BE2C (cell line): ENCODE measurements at regions not wholly inside any gene's neighbourhood (a gene's known extent, or its start where the extent isn't known, plus 50 kb on each side); places are given as distances from the start of the nearest gene placed in this dataset.

Source experiments
- DNase-seq: peaks from one replicate; pipeline ENCODE4 v3.0.0-alpha.2; 2020
- H3K27me3 ChIP-seq: fragments of 250-450 bp; sonication (Bioruptor Pico); 2 replicates; pipeline ENCODE4 v1.5.1; 2020; ENCODE audit warnings: mild to moderate bottlenecking
- H3K36me3 ChIP-seq: fragments of 250-450 bp; sonication (Bioruptor Pico); 2 replicates; pipeline ENCODE4 v1.5.1; 2020; ENCODE audit warnings: mild to moderate bottlenecking
- H3K4me1 ChIP-seq: fragments of 250-450 bp; sonication (Bioruptor Pico); 2 replicates; pipeline ENCODE4 v1.5.1; 2020
- H3K4me3 ChIP-seq: 2 replicates; pipeline ENCODE4 v1.5.1; 2011; ENCODE audit warnings: low read depth, low read length
- H3K9me3 ChIP-seq: fragments of 250-450 bp; sonication (Bioruptor Pico); 2 replicates; pipeline ENCODE4 v1.5.1; 2020
- CTCF ChIP-seq: IDR thresholded peaks from 2 replicates; pipeline ENCODE4 v1.5.1; 2012; ENCODE audit warnings: mild to moderate bottlenecking, low read depth, low read length

- no peaks in the 10 kb centered on the region for H3K36me3 ChIP-seq
- DNase-seq = no peak
- TF ChIP-seq CTCF = no peak
- H3K9me3 ChIP-seq = no peaks in the 10 kb centered on the region
- no peaks in the 10 kb centered on the region for H3K4me1 ChIP-seq
- H3K4me3 ChIP-seq = no peak overlapping the region
- no peaks in the 10 kb centered on the region; the same call in 1 of the 2 replicates for H3K27me3 ChIP-seq
Measured at GRCh38 chr5:61679562-61679961, 347.5 kb downstream of the ZSWIM6 start.

- no peaks in the 10 kb centered on the region for H3K4me1 ChIP-seq
- no peak overlapping the region for H3K4me3 ChIP-seq
- no peaks in the 10 kb centered on the region for H3K36me3 ChIP-seq
- no peaks in the 10 kb centered on the region for H3K9me3 ChIP-seq
- no peak for TF ChIP-seq CTCF
- no peaks in the 10 kb centered on the region; the same call in 1 of the 2 replicates for H3K27me3 ChIP-seq
- DNase-seq = no peak
Measured at GRCh38 chr5:61680247-61680646, 348.2 kb downstream of the ZSWIM6 start.

GRCh38 chr5:61683148-61683547 lies 351.1 kb downstream of the ZSWIM6 start:
- no peak for TF ChIP-seq CTCF
- H3K4me3 ChIP-seq = no peak overlapping the region
- no peaks in the 10 kb centered on the region for H3K9me3 ChIP-seq

GRCh38 chr5:61683926-61684325 lies 351.9 kb downstream of the ZSWIM6 start:
- no peaks in the 10 kb centered on the region for H3K4me1 ChIP-seq
- peaks cover 1% of the 10 kb centered on the region for H3K27me3 ChIP-seq
- no peaks in the 10 kb centered on the region for H3K9me3 ChIP-seq
- no peak for TF ChIP-seq CTCF
- no peaks in the 10 kb centered on the region for H3K36me3 ChIP-seq
- no peak for DNase-seq
- no peak overlapping the region for H3K4me3 ChIP-seq

More at GRCh38 chr5:61683148-61683547, 351.1 kb downstream of the ZSWIM6 start:
- Histone ChIP-seq H3K36me3 (no peaks in the 10 kb centered on the region), H3K4me1 (no peaks in the 10 kb centered on the region), H3K27me3 (no peaks in the 10 kb centered on the region; the same call in 1 of the 2 replicates)
- no peak for DNase-seq

- no peak overlapping the region for H3K4me3 ChIP-seq
- H3K36me3 ChIP-seq = no peaks in the 10 kb centered on the region
- no peaks in the 10 kb centered on the region for H3K4me1 ChIP-seq
- TF ChIP-seq CTCF = no peak
- DNase-seq = no peak
- H3K27me3 ChIP-seq = peaks cover 7% of the 10 kb centered on the region
- H3K9me3 ChIP-seq = no peaks in the 10 kb centered on the region
Measured at GRCh38 chr5:61686491-61687257, 354.6 kb downstream of the ZSWIM6 start.

GRCh38 chr5:61687371-61687770 lies 355.3 kb downstream of the ZSWIM6 start:
- Histone ChIP-seq H3K9me3 (no peaks in the 10 kb centered on the region), H3K27me3 (peaks cover 12% of the 10 kb centered on the region), H3K4me3 (no peak overlapping the region), H3K36me3 (no peaks in the 10 kb centered on the region), H3K4me1 (no peaks in the 10 kb centered on the region)
- no peak for DNase-seq
- TF ChIP-seq CTCF = no peak
